Upper lobe of left lung (tissue), 6 donors: ENCODE measurements at regions not wholly inside any gene's neighbourhood (a gene's known extent, or its start where the extent isn't known, plus 50 kb on each side); places are given as distances from the start of the nearest gene placed in this dataset.

Source experiments
- ATAC-seq, 2 donors: fragments of 200-7000 bp; cut with Tn5 transposase; one replicate each; pipeline ENCODE4 v1.9.1; 2022; ENCODE audit warnings: mild to moderate bottlenecking in 2 of 2, moderate library complexity in 2 of 2; ENCODE audit not compliant: low FRiP score in 2 of 2
- DNase-seq, 2 donors: peaks; one replicate each; pipeline ENCODE4 v3.0.0-alpha.2; 2019 to 2020
- H3K27ac ChIP-seq, 4 donors: fragments of 200-600 bp; sonication (generic); one replicate each; pipeline ENCODE4 v1.5.1; 2016 to 2019
- H3K27me3 ChIP-seq, 4 donors: fragments of 200-600 bp; sonication (generic); one replicate each; pipeline ENCODE4 v1.5.1; 2017 to 2019
- H3K36me3 ChIP-seq, 4 donors: fragments of 200-600 bp; sonication (generic); one replicate each; pipeline ENCODE4 v1.5.1; 2016 to 2019
- H3K4me1 ChIP-seq, 4 donors: fragments of 200-600 bp; sonication (generic); one replicate each; pipeline ENCODE4 v1.5.1; 2018 to 2019
- H3K4me3 ChIP-seq, 4 donors: fragments of 200-600 bp; sonication (generic); one replicate each; pipeline ENCODE4 v1.5.1; 2017 to 2019; ENCODE audit warnings: mild to moderate bottlenecking in 2 of 4, moderate library complexity in 1 of 4
- H3K9me3 ChIP-seq, 4 donors: fragments of 200-600 bp; sonication (generic); one replicate each; pipeline ENCODE4 v1.5.1; 2018 to 2019
- CTCF ChIP-seq, 6 experiments: fragments of 450-650 bp in 4 of 6; fragments of 200-600 bp in 2 of 6; sonication (generic) in 2 of 6; IDR thresholded peaks; one replicate each; pipeline ENCODE4 v1.5.1; 2016 to 2019; ENCODE audit warnings: antibody characterized with exemption in 6 of 6
- EP300 ChIP-seq, 4 donors: sonication (generic); formaldehyde crosslinking; IDR thresholded peaks; one replicate each; pipeline ENCODE4 v1.5.1; 2017; ENCODE audit warnings: antibody characterized with exemption in 4 of 4, control low read depth in 2 of 4
- POLR2A ChIP-seq, 4 donors: fragments of 450-650 bp; IDR thresholded peaks; one replicate each; pipeline ENCODE4 v1.5.1; 2016 to 2017; ENCODE audit warnings: antibody characterized with exemption in 4 of 4, mild to moderate bottlenecking in 2 of 4
- POLR2AphosphoS5 ChIP-seq, 2 donors: sonication (generic); formaldehyde crosslinking; IDR thresholded peaks; one replicate each; pipeline ENCODE4 v1.5.1; 2017; ENCODE audit warnings: antibody characterized with exemption in 2 of 2
- whole genome bisulfite sequencing, 2 donors: methylation state at CpG; one replicate each; pipeline ENCODE4 v1.1.5; 2017 to 2018; 5-methylcytosine and 5-hydroxymethylcytosine counted together
- donor health status: DM: no; HTN: no; CAD: no; lungs with moderate emphysema.
- donor health status: DM: no; HTN: yes; CAD: no; lungs with severe emphysema.

DNA sequence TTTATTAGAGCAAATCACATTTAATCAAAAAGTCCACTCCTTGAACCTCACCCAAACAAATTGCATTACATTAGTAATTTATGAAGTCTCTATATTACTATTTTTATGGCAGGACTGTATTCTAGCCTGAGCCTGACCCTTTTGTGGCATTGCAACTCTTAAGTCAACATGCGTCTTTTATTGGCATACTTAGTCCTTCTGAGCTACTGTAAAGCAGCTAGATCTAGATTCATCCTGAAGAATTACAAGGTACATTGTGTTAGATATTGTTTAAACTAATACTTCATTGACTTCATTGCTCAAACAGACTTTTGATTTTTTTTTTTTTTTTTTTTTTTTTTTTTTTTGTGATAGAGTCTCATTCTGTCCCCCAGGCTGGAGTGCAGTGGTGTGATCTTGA lies 1842.5 kb upstream of the CDH9 start:
- ATAC-seq (no peak), DNase-seq (no peak)
- H3K4me1 ChIP-seq: no peaks in the 10 kb centered on the region
- WGBS, 2 donors: 90 to 100% methylated on average over 1 of the region's 1 CpG
- TF ChIP-seq POLR2AphosphoS5 (IDR thresholded peaks at IDR 0.05) (no peak), EP300 (IDR thresholded peaks at IDR 0.05) (no peak), POLR2A (IDR thresholded peaks at IDR 0.05) (no peak), CTCF (IDR thresholded peaks at IDR 0.05) (no peak)
- peaks cover 0 to 6% (median 2%) of the 10 kb centered on the region in 4 donors for H3K9me3 ChIP-seq
- H3K4me3 ChIP-seq: no peak overlapping the region
- H3K27me3 ChIP-seq: no peaks in the 10 kb centered on the region
- H3K36me3 ChIP-seq: no peaks in the 10 kb centered on the region
- no peak overlapping the region for H3K27ac ChIP-seq

DNA sequence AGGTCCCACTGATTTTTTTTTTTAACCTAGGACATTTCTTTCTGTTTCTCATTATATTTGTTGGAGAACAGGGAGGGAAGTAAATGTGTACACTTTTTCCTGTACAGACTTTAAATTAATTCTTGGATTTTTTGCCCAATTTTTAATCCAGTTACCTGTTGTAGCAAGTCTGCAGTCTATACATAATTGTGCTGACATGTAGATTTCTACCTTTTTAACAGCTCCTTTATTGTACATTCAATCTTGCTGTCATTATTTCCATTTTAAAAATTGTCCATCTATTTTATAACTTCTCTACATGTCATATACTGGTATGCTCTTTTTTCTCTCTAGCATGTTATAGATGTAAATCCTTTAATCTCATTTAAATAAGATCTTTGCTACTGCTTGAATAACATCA lies 1838.7 kb upstream of the CDH9 start:
- Histone ChIP-seq H3K36me3 (no peaks in the 10 kb centered on the region), H3K4me3 (no peak overlapping the region), H3K27ac (no peak overlapping the region), H3K27me3 (no peaks in the 10 kb centered on the region), H3K9me3 (no peaks in the 10 kb centered on the region), H3K4me1 (no peaks in the 10 kb centered on the region)
- DNase-seq: no peak
- no peak for TF ChIP-seq EP300 (IDR thresholded peaks at IDR 0.05)
- no peak for TF ChIP-seq POLR2AphosphoS5 (IDR thresholded peaks at IDR 0.05)
- TF ChIP-seq CTCF (IDR thresholded peaks at IDR 0.05): no peak
- TF ChIP-seq POLR2A (IDR thresholded peaks at IDR 0.05): no peak
- ATAC-seq: no peak

DNA sequence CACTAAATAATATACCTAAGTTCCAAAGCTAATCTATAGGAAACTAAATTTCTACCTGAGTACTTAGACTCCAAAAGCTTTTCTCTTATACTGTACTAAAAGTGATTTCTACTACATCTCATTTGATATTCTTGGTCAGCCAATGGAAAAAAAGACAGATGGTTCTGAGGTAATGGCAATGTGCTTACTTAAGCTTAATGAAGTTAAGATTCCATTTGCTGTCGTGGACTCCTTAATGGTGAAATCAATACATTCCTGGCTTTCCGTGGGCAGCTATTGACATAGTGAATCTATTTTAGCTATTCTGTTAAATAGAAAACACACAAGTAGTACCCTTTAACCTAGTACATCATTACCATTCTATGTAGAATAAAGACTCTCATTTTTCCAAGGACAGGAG lies 1825.6 kb upstream of the CDH9 start:
- 73 to 77% methylated on average over 2 of the region's 2 CpGs for WGBS, 2 donors
- DNase-seq (no peak), ATAC-seq (no peak)
- Histone ChIP-seq H3K27me3 (no peaks in the 10 kb centered on the region), H3K27ac (no peak overlapping the region), H3K36me3 (no peaks in the 10 kb centered on the region), H3K4me3 (no peak overlapping the region), H3K4me1 (no peaks in the 10 kb centered on the region), H3K9me3 (no peaks in the 10 kb centered on the region)
- TF ChIP-seq POLR2AphosphoS5 (IDR thresholded peaks at IDR 0.05): no peak
- TF ChIP-seq POLR2A (IDR thresholded peaks at IDR 0.05): no peak
- no peak for TF ChIP-seq CTCF (IDR thresholded peaks at IDR 0.05)
- TF ChIP-seq EP300 (IDR thresholded peaks at IDR 0.05): no peak

- 53 to 57% methylated on average over 1 of the region's 1 CpG for WGBS, 2 donors
These were observed 1824.4 kb upstream of the CDH9 start for GRCh38 chr5:28862860-28863196.

More at GRCh38 chr5:28862860-28863196, 1824.4 kb upstream of the CDH9 start:
- TF ChIP-seq CTCF (IDR thresholded peaks at IDR 0.05) (no peak), POLR2AphosphoS5 (IDR thresholded peaks at IDR 0.05) (no peak), EP300 (IDR thresholded peaks at IDR 0.05) (no peak)
- no peaks in the 10 kb centered on the region for H3K9me3 ChIP-seq
- H3K27ac ChIP-seq: no peak overlapping the region
- H3K27me3 ChIP-seq: no peaks in the 10 kb centered on the region
- H3K4me3 ChIP-seq: no peak overlapping the region
- ATAC-seq: no peak
- no peak for DNase-seq
- H3K4me1 ChIP-seq: no peaks in the 10 kb centered on the region
- H3K36me3 ChIP-seq: no peaks in the 10 kb centered on the region
